Breast epithelium (tissue), 3 donors: ENCODE measurements at regions not wholly inside any gene's neighbourhood (a gene's known extent, or its start where the extent isn't known, plus 50 kb on each side); places are given as distances from the start of the nearest gene placed in this dataset.

Experiments used
- POLR2A ChIP-seq: fragments of 450-650 bp; IDR thresholded peaks from one replicate; pipeline ENCODE4 v1.6.1; 2016; ENCODE audit warnings: antibody characterized with exemption, mild to moderate bottlenecking, moderate library complexity
- POLR2AphosphoS5 ChIP-seq, 3 donors: sonication (generic); formaldehyde crosslinking; IDR thresholded peaks; one replicate each; pipeline ENCODE4 v1.6.1; 2017; ENCODE audit warnings: antibody characterized with exemption in 3 of 3
- TF ChIP-seq, protein P1 (sequence below), 3 donors: fragments of 450-650 bp; IDR thresholded peaks; one replicate each; pipeline ENCODE4 v1.5.1; 2016 to 2017; ENCODE audit warnings: antibody characterized with exemption in 3 of 3, mild to moderate bottlenecking in 3 of 3, moderate library complexity in 3 of 3

DNA sequence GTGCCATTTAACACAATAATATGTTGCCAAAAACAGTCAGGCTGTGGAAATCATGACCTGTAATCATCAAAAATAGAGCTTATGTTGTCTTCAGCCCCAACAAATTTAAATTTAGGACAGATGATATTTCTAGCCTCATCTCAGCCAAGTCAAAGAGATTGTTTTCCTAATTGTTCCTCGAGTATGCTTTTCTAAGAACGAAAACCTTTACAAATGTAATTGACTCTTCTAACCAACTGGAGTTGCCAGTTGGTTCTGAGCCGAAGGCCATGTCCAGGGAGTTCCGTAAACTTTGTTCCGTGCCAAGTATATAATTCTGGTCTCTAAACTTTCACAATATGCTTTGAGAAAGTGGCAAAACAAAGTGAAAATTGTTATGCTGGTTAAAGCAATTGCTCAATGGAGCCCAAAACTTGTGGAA lies 160.8 kb downstream of the CEMIP2 start:
- TF ChIP-seq POLR2AphosphoS5 (IDR thresholded peaks at IDR 0.05) (no peak), POLR2A (no peak)
- TF ChIP-seq, protein P1, sequence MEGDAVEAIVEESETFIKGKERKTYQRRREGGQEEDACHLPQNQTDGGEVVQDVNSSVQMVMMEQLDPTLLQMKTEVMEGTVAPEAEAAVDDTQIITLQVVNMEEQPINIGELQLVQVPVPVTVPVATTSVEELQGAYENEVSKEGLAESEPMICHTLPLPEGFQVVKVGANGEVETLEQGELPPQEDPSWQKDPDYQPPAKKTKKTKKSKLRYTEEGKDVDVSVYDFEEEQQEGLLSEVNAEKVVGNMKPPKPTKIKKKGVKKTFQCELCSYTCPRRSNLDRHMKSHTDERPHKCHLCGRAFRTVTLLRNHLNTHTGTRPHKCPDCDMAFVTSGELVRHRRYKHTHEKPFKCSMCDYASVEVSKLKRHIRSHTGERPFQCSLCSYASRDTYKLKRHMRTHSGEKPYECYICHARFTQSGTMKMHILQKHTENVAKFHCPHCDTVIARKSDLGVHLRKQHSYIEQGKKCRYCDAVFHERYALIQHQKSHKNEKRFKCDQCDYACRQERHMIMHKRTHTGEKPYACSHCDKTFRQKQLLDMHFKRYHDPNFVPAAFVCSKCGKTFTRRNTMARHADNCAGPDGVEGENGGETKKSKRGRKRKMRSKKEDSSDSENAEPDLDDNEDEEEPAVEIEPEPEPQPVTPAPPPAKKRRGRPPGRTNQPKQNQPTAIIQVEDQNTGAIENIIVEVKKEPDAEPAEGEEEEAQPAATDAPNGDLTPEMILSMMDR (IDR thresholded peaks at IDR 0.05) = no peak
